ENCODE measurements at regions not wholly inside any gene's neighbourhood (a gene's known extent, or its start where the extent isn't known, plus 50 kb on each side); places are given as distances from the start of the nearest gene placed in this dataset.

- ATAC-seq = no peak
Observed at GRCh38 chr17:15101175-15101574, 164.0 kb downstream of the PMP22 start.

GRCh38 chr17:15096511-15096910 is 168.6 kb downstream of the PMP22 start:
- Histone ChIP-seq H3K27me3 (ENCODE audit: control insufficient read depth, insufficient read depth, low read length) (no peaks in the 10 kb centered on the region), H3K36me3 (ENCODE audit: control insufficient read depth, insufficient read depth, low read length) (no peaks in the 10 kb centered on the region), H3K27ac (ENCODE audit: low read length) (no peak overlapping the region), H3K4me1 (ENCODE audit: control insufficient read depth, insufficient read depth, low read length) (no peaks in the 10 kb centered on the region), H3K4me3 (ENCODE audit: low read length) (no peak overlapping the region), H3K9me3 (ENCODE audit: control insufficient read depth, insufficient read depth, low read length) (no peaks in the 10 kb centered on the region)
- WGBS (ENCODE audit: insufficient coverage) = 85% methylated on average over 4 of the region's 4 CpGs
- intact Hi-C loops (cut with micrococcal nuclease) = no loop called here
- DNase-seq (no peak), ATAC-seq (no peak)
- Mint-ChIP-seq H3K27ac (no peak overlapping the region), H3K4me3 (no peak overlapping the region), H3K27me3 (ENCODE audit: low read depth in 2 of 2) (peaks cover 17 to 26% of the 10 kb centered on the region in 2 donors), H3K4me1 (no peaks in the 10 kb centered on the region), H3K36me3 (no peaks in the 10 kb centered on the region), H3K9me3 (peaks cover 0 to 7% of the 10 kb centered on the region in 2 donors)
- TF ChIP-seq CTCF (IDR thresholded peaks at IDR 0.05) = no peak

More at GRCh38 chr17:15101175-15101574, 164.0 kb downstream of the PMP22 start:
- no peaks in the 10 kb centered on the region for H3K4me1 ChIP-seq (ENCODE audit: control insufficient read depth, insufficient read depth, low read length)
- H3K36me3 ChIP-seq (ENCODE audit: control insufficient read depth, insufficient read depth, low read length) = no peaks in the 10 kb centered on the region
- H3K27ac ChIP-seq (ENCODE audit: low read length) = no peak overlapping the region
- H3K27ac Mint-ChIP-seq = no peak overlapping the region
- H3K4me1 Mint-ChIP-seq = no peaks in the 10 kb centered on the region
- 38% methylated on average over 1 of the region's 2 CpGs for WGBS (ENCODE audit: insufficient coverage)
- no peak overlapping the region for H3K4me3 ChIP-seq (ENCODE audit: low read length)
- H3K36me3 Mint-ChIP-seq = no peaks in the 10 kb centered on the region
- no peak for DNase-seq
- H3K27me3 Mint-ChIP-seq (ENCODE audit: low read depth in 2 of 2) = peaks cover 8 to 11% of the 10 kb centered on the region in 2 donors
- intact Hi-C loops (cut with micrococcal nuclease) = no loop called here
- H3K9me3 ChIP-seq (ENCODE audit: control insufficient read depth, insufficient read depth, low read length) = no peaks in the 10 kb centered on the region
- TF ChIP-seq CTCF (IDR thresholded peaks at IDR 0.05) = no peak
- peaks cover 0 to 4% of the 10 kb centered on the region in 2 donors for H3K9me3 Mint-ChIP-seq
- H3K27me3 ChIP-seq (ENCODE audit: control insufficient read depth, insufficient read depth, low read length) = no peaks in the 10 kb centered on the region
- H3K4me3 Mint-ChIP-seq = no peak overlapping the region

- no peak for DNase-seq
- no peak for ATAC-seq
- no peak for TF ChIP-seq CTCF (IDR thresholded peaks at IDR 0.05)
- Mint-ChIP-seq H3K36me3 (no peaks in the 10 kb centered on the region), H3K4me3 (no peak overlapping the region), H3K27me3 (ENCODE audit: low read depth in 2 of 2) (peaks cover 17 to 32% of the 10 kb centered on the region in 2 donors), H3K9me3 (peaks cover 0 to 7% of the 10 kb centered on the region in 2 donors), H3K4me1 (no peaks in the 10 kb centered on the region), H3K27ac (no peak overlapping the region)
- intact Hi-C loops (cut with micrococcal nuclease) = no loop called here
- no peak overlapping the region for H3K4me3 ChIP-seq (ENCODE audit: low read length)
- no peaks in the 10 kb centered on the region for H3K36me3 ChIP-seq (ENCODE audit: control insufficient read depth, insufficient read depth, low read length)
- no peaks in the 10 kb centered on the region for H3K27me3 ChIP-seq (ENCODE audit: control insufficient read depth, insufficient read depth, low read length)
- no CpG with 5 or more reads among the region's 2 CpGs for WGBS (ENCODE audit: insufficient coverage)
- H3K27ac ChIP-seq (ENCODE audit: low read length) = no peak overlapping the region
- no peaks in the 10 kb centered on the region for H3K4me1 ChIP-seq (ENCODE audit: control insufficient read depth, insufficient read depth, low read length)
- no peaks in the 10 kb centered on the region for H3K9me3 ChIP-seq (ENCODE audit: control insufficient read depth, insufficient read depth, low read length)
Observed at GRCh38 chr17:15095935-15096334, 169.2 kb downstream of the PMP22 start.

GRCh38 chr17:15092762-15093161 is 172.4 kb downstream of the PMP22 start:
- DNase-seq (no peak), ATAC-seq (no peak)
- intact Hi-C loops (cut with micrococcal nuclease) = no loop called here
- Histone ChIP-seq H3K27ac (ENCODE audit: low read length) (no peak overlapping the region), H3K4me3 (ENCODE audit: low read length) (no peak overlapping the region), H3K27me3 (ENCODE audit: control insufficient read depth, insufficient read depth, low read length) (no peaks in the 10 kb centered on the region), H3K36me3 (ENCODE audit: control insufficient read depth, insufficient read depth, low read length) (no peaks in the 10 kb centered on the region), H3K4me1 (ENCODE audit: control insufficient read depth, insufficient read depth, low read length) (no peaks in the 10 kb centered on the region), H3K9me3 (ENCODE audit: control insufficient read depth, insufficient read depth, low read length) (no peaks in the 10 kb centered on the region)
- Mint-ChIP-seq H3K27ac (no peak overlapping the region), H3K4me3 (no peak overlapping the region), H3K9me3 (peaks cover 0 to 3% of the 10 kb centered on the region in 2 donors), H3K27me3 (ENCODE audit: low read depth in 2 of 2) (peaks cover 17 to 41% of the 10 kb centered on the region in 2 donors), H3K36me3 (no peaks in the 10 kb centered on the region), H3K4me1 (no peaks in the 10 kb centered on the region)
- WGBS (ENCODE audit: insufficient coverage) = 80% methylated on average over 7 of the region's 7 CpGs
- no peak for TF ChIP-seq CTCF (IDR thresholded peaks at IDR 0.05)

Measured in natural killer cell (primary cell).